ENCODE measurements at regions not wholly inside any gene's neighbourhood (a gene's known extent, or its start where the extent isn't known, plus 50 kb on each side); places are given as distances from the start of the nearest gene placed in this dataset.

DNA sequence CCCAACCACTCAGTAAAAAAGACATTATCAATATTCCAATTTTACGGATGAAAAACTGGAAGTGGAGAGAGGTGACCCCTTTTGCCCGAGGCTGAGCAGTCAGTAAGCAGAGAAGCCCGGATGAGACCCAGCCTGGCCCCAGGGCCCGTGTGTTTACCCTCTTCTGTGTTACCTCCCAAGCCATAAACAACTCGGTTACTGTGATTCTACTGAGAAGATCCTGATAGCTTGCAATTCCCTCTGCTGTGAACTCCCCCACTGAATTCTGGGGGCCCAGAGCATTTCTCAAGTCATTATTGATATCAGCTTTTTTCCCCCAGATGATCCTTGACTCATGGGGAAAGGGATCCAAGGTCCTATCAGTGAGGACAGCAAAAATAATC is 482.6 kb upstream of the ERCC4 start:
- no peak for DNase-seq
- intact Hi-C loops (cut with DNase I, micrococcal nuclease): loop anchor here in 1 of 2 experiments (5.0 kb wide), 1 partner anchor 60 kb away; no protein-coding TSS in a partner anchor
- no peak overlapping the region for H3K4me3 Mint-ChIP-seq
- ATAC-seq: no peak
- POLR2A ChIA-PET: no interaction called here
- H3K9me3 Mint-ChIP-seq (ENCODE audit: low read depth): no peaks in the 10 kb centered on the region
- H3K4me1 Mint-ChIP-seq: peaks cover 18% of the 10 kb centered on the region
- CTCF ChIA-PET: no interaction called here
- H3K27me3 Mint-ChIP-seq: no peaks in the 10 kb centered on the region
- H3K27ac Mint-ChIP-seq: no peak overlapping the region
- no peaks in the 10 kb centered on the region for H3K36me3 Mint-ChIP-seq (ENCODE audit: low read depth)

DNA sequence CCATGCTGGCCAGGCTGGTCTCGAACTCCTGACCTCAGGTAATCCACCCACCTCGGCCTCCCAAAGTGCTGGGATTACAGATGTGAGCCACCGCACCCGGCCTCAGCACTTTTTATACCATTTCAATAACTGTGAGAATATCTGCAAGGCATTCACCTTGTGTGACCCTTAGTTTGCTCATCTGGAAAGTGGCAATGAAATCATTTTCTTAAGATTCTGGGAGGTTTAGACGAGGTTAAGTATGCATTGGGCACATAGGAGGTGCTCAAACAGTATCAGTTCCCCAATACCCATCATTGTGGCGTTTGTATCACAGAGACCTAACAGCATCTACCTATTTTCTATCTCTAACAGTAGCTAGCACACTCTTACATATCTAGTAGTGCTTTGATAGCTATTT is 481.9 kb upstream of the ERCC4 start:
- H3K4me3 Mint-ChIP-seq: no peak overlapping the region
- ATAC-seq (no peak), DNase-seq (no peak)
- no peaks in the 10 kb centered on the region for H3K9me3 Mint-ChIP-seq (ENCODE audit: low read depth)
- no peaks in the 10 kb centered on the region for H3K27me3 Mint-ChIP-seq
- no peak overlapping the region for H3K27ac Mint-ChIP-seq
- POLR2A ChIA-PET: no interaction called here
- H3K4me1 Mint-ChIP-seq: peaks cover 18% of the 10 kb centered on the region
- no peaks in the 10 kb centered on the region for H3K36me3 Mint-ChIP-seq (ENCODE audit: low read depth)
- CTCF ChIA-PET: interaction anchor here (1.3 kb wide), 1 partner anchor 428 kb away, joined by 3 read pairs; no protein-coding TSS in a partner anchor
- intact Hi-C loops (cut with DNase I, micrococcal nuclease): loop anchor here in 1 of 2 experiments (5.0 kb wide), 1 partner anchor 61 kb away; no protein-coding TSS in a partner anchor

DNA sequence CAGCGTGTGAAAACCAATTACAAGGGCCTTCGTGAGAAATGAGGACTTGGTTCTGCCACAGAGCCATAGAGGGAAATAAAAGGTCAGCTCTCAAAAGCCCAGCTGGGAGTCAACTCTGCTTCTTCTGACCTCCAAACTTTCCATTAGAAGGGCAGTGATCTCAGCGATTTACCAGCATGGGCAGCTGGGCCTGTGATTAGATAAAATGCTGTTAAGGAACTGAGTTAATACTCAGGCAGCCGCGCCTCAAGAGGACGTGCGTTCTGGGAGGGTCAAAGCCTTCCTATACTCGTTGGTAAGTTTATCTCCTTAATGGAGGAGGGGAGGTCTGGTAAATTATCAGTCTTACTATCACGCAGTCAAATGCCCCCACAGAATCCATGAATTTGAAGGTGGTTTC is 480.2 kb upstream of the ERCC4 start:
- intact Hi-C loops (cut with DNase I, micrococcal nuclease): loop anchor here (5.0 kb wide), 2 partner anchors 62 to 227 kb away; no protein-coding TSS in a partner anchor
- peaks cover 2% of the 10 kb centered on the region for H3K27me3 Mint-ChIP-seq

GRCh38 chr16:13441675-13442074 is 478.3 kb upstream of the ERCC4 start:
- ChIA-PET POLR2A (no interaction called here), CTCF (interaction anchor here (1.3 kb wide), 1 partner anchor 12 kb away, joined by 10 read pairs; no protein-coding TSS in a partner anchor)
- DNase-seq: peak; percentile 19
- Mint-ChIP-seq H3K4me1 (peaks cover 8% of the 10 kb centered on the region), H3K36me3 (ENCODE audit: low read depth) (no peaks in the 10 kb centered on the region), H3K27me3 (peaks cover 2% of the 10 kb centered on the region), H3K27ac (no peak overlapping the region), H3K9me3 (ENCODE audit: low read depth) (no peaks in the 10 kb centered on the region), H3K4me3 (no peak overlapping the region)
- intact Hi-C loops (cut with DNase I, micrococcal nuclease): loop anchor here in 1 of 2 experiments (5.0 kb wide), 1 partner anchor 229 kb away; no protein-coding TSS in a partner anchor
- peak; percentile 69 for ATAC-seq

More for the DNA sequence above, 480.2 kb upstream of the ERCC4 start:
- ChIA-PET POLR2A (no interaction called here), CTCF (interaction anchor here (0.7 kb wide), 1 partner anchor 34 kb away, joined by 4 read pairs; no protein-coding TSS in a partner anchor)
- H3K9me3 Mint-ChIP-seq (ENCODE audit: low read depth): no peaks in the 10 kb centered on the region
- peaks cover 18% of the 10 kb centered on the region for H3K4me1 Mint-ChIP-seq
- H3K4me3 Mint-ChIP-seq: no peak overlapping the region
- H3K27ac Mint-ChIP-seq: no peak overlapping the region
- no peak for DNase-seq
- no peaks in the 10 kb centered on the region for H3K36me3 Mint-ChIP-seq (ENCODE audit: low read depth)
- no peak for ATAC-seq

GRCh38 chr16:13448346-13448745 is 471.6 kb upstream of the ERCC4 start:
- ChIA-PET POLR2A (no interaction called here), CTCF (no interaction called here)
- no peaks in the 10 kb centered on the region for H3K4me1 Mint-ChIP-seq
- DNase-seq (no peak), ATAC-seq (no peak)
- H3K27me3 Mint-ChIP-seq: peaks cover 4% of the 10 kb centered on the region
- intact Hi-C loops (cut with DNase I, micrococcal nuclease): no loop called here
- no peaks in the 10 kb centered on the region for H3K36me3 Mint-ChIP-seq (ENCODE audit: low read depth)
- no peaks in the 10 kb centered on the region for H3K9me3 Mint-ChIP-seq (ENCODE audit: low read depth)
- H3K27ac Mint-ChIP-seq: no peak overlapping the region
- no peak overlapping the region for H3K4me3 Mint-ChIP-seq

GRCh38 chr16:13453325-13453724 is 466.6 kb upstream of the ERCC4 start:
- DNase-seq (no peak), ATAC-seq (no peak)
- Mint-ChIP-seq H3K4me3 (no peak overlapping the region), H3K9me3 (ENCODE audit: low read depth) (no peaks in the 10 kb centered on the region), H3K4me1 (no peaks in the 10 kb centered on the region), H3K27me3 (peaks cover 13% of the 10 kb centered on the region), H3K27ac (no peak overlapping the region), H3K36me3 (ENCODE audit: low read depth) (no peaks in the 10 kb centered on the region)
- ChIA-PET CTCF (interaction anchor here (0.5 to 2.5 kb wide), 4 partner anchors 12 to 1359 kb away, joined by 3 to 10 read pairs (median 6); no protein-coding TSS in a partner anchor), POLR2A (no interaction called here)
- intact Hi-C loops (cut with DNase I, micrococcal nuclease): loop anchor here in 1 of 2 experiments (5.0 kb wide), 2 partner anchors 881 to 996 kb away; no protein-coding TSS in a partner anchor

DNA sequence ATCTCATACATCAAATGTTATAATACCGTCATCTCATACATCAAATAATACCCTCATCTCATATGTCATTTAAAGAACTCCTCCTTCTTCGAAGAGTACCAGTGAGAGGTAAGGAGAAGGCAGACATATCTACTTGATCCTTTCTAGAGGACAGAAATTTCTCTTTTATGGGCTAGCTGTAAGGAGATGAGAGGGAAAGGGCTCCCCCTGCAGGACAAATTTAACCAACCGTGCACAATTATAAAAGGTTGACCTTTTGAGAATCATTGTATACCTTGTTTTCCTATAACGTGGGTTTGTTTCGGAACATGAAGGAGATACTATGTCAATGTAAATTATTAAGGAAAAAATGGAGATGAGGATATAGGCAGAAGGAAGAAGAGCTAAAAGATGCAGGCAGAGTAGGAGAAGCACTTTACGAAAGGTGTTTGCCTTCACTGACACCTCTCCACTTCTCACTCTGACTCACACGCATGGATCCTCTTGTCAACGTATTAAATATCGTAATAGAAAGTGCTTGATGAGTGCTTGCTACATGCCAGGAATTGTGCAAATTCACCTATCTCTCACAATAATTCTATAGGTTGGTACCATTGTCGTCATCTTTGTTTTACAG is 465.9 kb upstream of the ERCC4 start:
- no peak overlapping the region for H3K27ac Mint-ChIP-seq
- CTCF ChIA-PET: interaction anchor here (1.0 to 2.5 kb wide), 3 partner anchors 12 to 1359 kb away, joined by 3 to 10 read pairs (median 8); no protein-coding TSS in a partner anchor
- DNase-seq (peak; percentile 56), ATAC-seq (no peak)
- intact Hi-C loops (cut with DNase I, micrococcal nuclease): loop anchor here in 1 of 2 experiments (2.0 to 5.0 kb wide), 4 partner anchors 557 to 1359 kb away; no protein-coding TSS in a partner anchor
- POLR2A ChIA-PET: no interaction called here
- H3K36me3 Mint-ChIP-seq (ENCODE audit: low read depth): no peaks in the 10 kb centered on the region
- H3K9me3 Mint-ChIP-seq (ENCODE audit: low read depth): no peaks in the 10 kb centered on the region
- H3K4me3 Mint-ChIP-seq: no peak overlapping the region
- peaks cover 15% of the 10 kb centered on the region for H3K27me3 Mint-ChIP-seq
- H3K4me1 Mint-ChIP-seq: no peaks in the 10 kb centered on the region

DNA sequence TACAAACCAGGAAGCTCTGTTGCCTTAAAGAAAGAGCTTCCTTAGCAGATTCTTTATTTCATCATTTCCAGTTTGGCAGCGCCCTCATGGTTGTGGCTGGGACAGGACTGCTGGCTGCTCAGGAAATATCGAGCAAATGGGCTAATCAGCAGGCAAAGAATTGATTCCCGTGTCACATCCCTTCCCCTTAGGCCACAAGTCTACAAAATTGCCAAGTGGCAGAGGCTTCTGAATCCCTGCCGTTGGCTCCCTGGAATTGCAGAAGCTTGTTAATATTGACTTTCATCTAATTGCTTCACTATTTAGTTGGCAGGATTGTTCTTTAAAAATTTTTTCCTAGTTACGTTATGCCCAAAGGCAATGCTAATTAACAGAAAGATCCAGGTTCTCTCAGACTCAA is 456.3 kb upstream of the ERCC4 start:
- intact Hi-C loops (cut with DNase I, micrococcal nuclease): no loop called here
- no peak overlapping the region for H3K4me3 Mint-ChIP-seq
- no peaks in the 10 kb centered on the region for H3K9me3 Mint-ChIP-seq (ENCODE audit: low read depth)
- H3K36me3 Mint-ChIP-seq (ENCODE audit: low read depth): no peaks in the 10 kb centered on the region
- H3K27ac Mint-ChIP-seq: no peak overlapping the region
- POLR2A ChIA-PET: no interaction called here
- no peaks in the 10 kb centered on the region for H3K4me1 Mint-ChIP-seq
- peaks cover 8% of the 10 kb centered on the region for H3K27me3 Mint-ChIP-seq
- DNase-seq (no peak), ATAC-seq (no peak)
- CTCF ChIA-PET: interaction anchor here (0.9 to 1.0 kb wide), 2 partner anchors 11 to 58 kb away, joined by 3 read pairs; no protein-coding TSS in a partner anchor

- ATAC-seq: no peak
- intact Hi-C loops (cut with DNase I, micrococcal nuclease): no loop called here
- Mint-ChIP-seq H3K27ac (no peak overlapping the region), H3K27me3 (peaks cover 6% of the 10 kb centered on the region), H3K9me3 (ENCODE audit: low read depth) (peaks cover 2% of the 10 kb centered on the region), H3K36me3 (ENCODE audit: low read depth) (no peaks in the 10 kb centered on the region), H3K4me1 (no peaks in the 10 kb centered on the region), H3K4me3 (no peak overlapping the region)
- DNase-seq: peak; percentile 4
- POLR2A ChIA-PET: no interaction called here
- CTCF ChIA-PET: interaction anchor here (1.1 kb wide), 1 partner anchor 11 kb away, joined by 3 read pairs; no protein-coding TSS in a partner anchor
These were observed 448.9 kb upstream of the ERCC4 start for GRCh38 chr16:13471036-13471435.

DNA sequence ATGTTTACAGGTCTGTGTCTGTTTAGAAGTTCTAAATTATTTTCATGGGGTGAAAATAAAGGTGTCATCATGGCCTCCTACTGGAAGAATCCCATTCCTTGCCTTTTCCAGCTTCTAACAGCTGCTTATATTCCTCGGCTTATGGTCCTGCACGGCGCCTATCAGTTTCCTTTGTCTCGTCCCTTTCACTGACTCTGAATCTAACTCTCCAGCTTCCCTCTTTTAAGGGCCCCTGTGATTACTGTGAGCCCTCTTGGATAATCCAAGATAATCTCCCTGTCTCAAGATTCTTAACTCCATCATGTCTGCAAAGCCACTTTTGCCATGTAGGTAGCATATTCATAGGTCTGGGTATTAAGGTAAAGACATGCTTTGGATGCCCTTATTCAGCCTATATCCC is 441.0 kb upstream of the ERCC4 start:
- no peak for ATAC-seq
- no peaks in the 10 kb centered on the region for H3K27me3 Mint-ChIP-seq
- no peaks in the 10 kb centered on the region for H3K9me3 Mint-ChIP-seq (ENCODE audit: low read depth)
- no peaks in the 10 kb centered on the region for H3K36me3 Mint-ChIP-seq (ENCODE audit: low read depth)
- no peak for DNase-seq
- intact Hi-C loops (cut with DNase I, micrococcal nuclease): no loop called here
- no peaks in the 10 kb centered on the region for H3K4me1 Mint-ChIP-seq
- no peak overlapping the region for H3K4me3 Mint-ChIP-seq
- no peak overlapping the region for H3K27ac Mint-ChIP-seq
- ChIA-PET CTCF (interaction anchor here (1.6 kb wide), 1 partner anchor 25 kb away, joined by 3 read pairs; no protein-coding TSS in a partner anchor), POLR2A (no interaction called here)

DNA sequence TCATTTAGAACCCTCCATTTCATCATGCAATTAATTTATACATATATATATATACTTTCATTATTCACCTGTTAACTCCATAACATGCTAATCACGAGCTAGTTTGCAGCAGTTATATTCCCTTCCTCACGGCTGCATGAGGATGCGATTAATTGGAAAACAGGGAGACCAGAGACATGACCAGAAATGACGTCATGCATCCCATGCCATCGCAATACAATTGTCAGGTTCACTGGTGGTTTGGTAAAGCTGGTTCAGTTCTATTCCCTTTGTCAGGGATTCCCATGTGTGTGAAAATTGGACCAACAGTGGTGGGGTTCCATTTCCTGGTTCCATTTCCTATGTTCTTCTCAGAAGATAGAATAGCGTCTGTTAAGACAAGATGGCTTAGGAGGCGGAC is 440.4 kb upstream of the ERCC4 start:
- no peaks in the 10 kb centered on the region for H3K27me3 Mint-ChIP-seq
- intact Hi-C loops (cut with DNase I, micrococcal nuclease): no loop called here
- H3K4me1 Mint-ChIP-seq: no peaks in the 10 kb centered on the region
- no peaks in the 10 kb centered on the region for H3K9me3 Mint-ChIP-seq (ENCODE audit: low read depth)
- no peaks in the 10 kb centered on the region for H3K36me3 Mint-ChIP-seq (ENCODE audit: low read depth)
- DNase-seq: no peak
- no peak overlapping the region for H3K4me3 Mint-ChIP-seq
- ATAC-seq: no peak
- ChIA-PET POLR2A (no interaction called here), CTCF (interaction anchor here (1.6 kb wide), 1 partner anchor 25 kb away, joined by 3 read pairs; no protein-coding TSS in a partner anchor)
- H3K27ac Mint-ChIP-seq: no peak overlapping the region

DNA sequence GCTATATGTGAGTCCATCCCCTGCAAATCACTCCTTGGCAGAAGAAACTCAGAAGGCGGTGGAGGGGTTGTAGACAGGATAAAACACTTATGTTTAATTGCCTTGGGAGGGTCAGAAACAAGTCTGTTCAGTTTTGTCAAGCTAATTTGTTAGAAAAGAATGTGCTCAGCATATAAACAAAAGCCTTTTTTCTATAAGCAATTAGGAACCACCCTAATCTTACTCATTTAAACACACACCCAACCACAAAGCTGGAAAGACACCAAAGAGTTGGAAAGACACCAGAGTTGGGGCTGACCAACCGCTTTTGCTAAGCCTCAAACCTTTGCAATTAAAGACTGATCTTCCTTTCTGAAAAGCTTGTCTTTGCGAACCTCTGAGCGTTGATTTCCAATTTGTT is 439.2 kb upstream of the ERCC4 start:
- Mint-ChIP-seq H3K36me3 (ENCODE audit: low read depth) (no peaks in the 10 kb centered on the region), H3K27ac (no peak overlapping the region), H3K4me1 (no peaks in the 10 kb centered on the region), H3K9me3 (ENCODE audit: low read depth) (peaks cover 2% of the 10 kb centered on the region), H3K27me3 (no peaks in the 10 kb centered on the region), H3K4me3 (no peak overlapping the region)
- intact Hi-C loops (cut with DNase I, micrococcal nuclease): no loop called here
- ATAC-seq (no peak), DNase-seq (no peak)
- CTCF ChIA-PET: no interaction called here
- POLR2A ChIA-PET: interaction anchor here (0.7 kb wide), 1 partner anchor 351 kb away, joined by 3 read pairs; no protein-coding TSS in a partner anchor

Measured in activated CD4-positive, alpha-beta T cell treated with anti-CD3 and anti-CD28 coated beads for 36 hours (primary cell).